ENCODE measurements at regions not wholly inside any gene's neighbourhood (a gene's known extent, or its start where the extent isn't known, plus 50 kb on each side); places are given as distances from the start of the nearest gene placed in this dataset.

GRCh38 chr17:71232801-71233559 lies 887.8 kb upstream of the SOX9 start:
- Histone ChIP-seq H3K9me3 (ENCODE audit: control extremely low read depth in 1 of 3, control insufficient read depth in 2 of 3, insufficient read depth in 1 of 3, low read length in 2 of 3) (peaks cover 0 to 3% (median 0%) of the 10 kb centered on the region in 3 donors), H3K4me2 (replicated peaks; ENCODE audit: low read depth, low read length, poor library complexity, severe bottlenecking) (no peak overlapping the region), H2AFZ (ENCODE audit: insufficient read depth, low read depth, low read length, poor library complexity, severe bottlenecking) (no peak overlapping the region), H3K36me3 (replicated peaks in 1 of 2; ENCODE audit: control extremely low read depth in 1 of 2, control insufficient read depth in 1 of 2, extremely low read depth in 1 of 2, insufficient read depth in 2 of 2, low read length in 1 of 2) (no peaks in the 10 kb centered on the region), H3K4me3 (ENCODE audit: control extremely low read depth in 1 of 5, extremely low read depth in 1 of 5, insufficient read depth in 1 of 5, low read depth in 2 of 5, low read length in 4 of 5) (no peak overlapping the region), H3K9ac (ENCODE audit: low read length) (no peak overlapping the region), H3K27me3 (replicated peaks in 1 of 4; ENCODE audit: control extremely low read depth in 1 of 4, control insufficient read depth in 3 of 4, insufficient read depth in 4 of 4, low read length in 3 of 4) (no peaks in the 10 kb centered on the region), H4K20me1 (ENCODE audit: control insufficient read depth, insufficient read depth, low read length, poor library complexity, severe bottlenecking) (no peaks in the 10 kb centered on the region), H3K27ac (ENCODE audit: low read length in 2 of 2) (no peak overlapping the region), H3K4me1 (ENCODE audit: control insufficient read depth in 2 of 2, insufficient read depth in 2 of 2, low read length in 2 of 2) (no peaks in the 10 kb centered on the region), H3K79me2 (ENCODE audit: control insufficient read depth, insufficient read depth, low read length) (no peaks in the 10 kb centered on the region)
- Mint-ChIP-seq H3K27ac (no peak overlapping the region), H3K4me3 (no peak overlapping the region), H3K9me3 (ENCODE audit: insufficient read depth) (no peaks in the 10 kb centered on the region), H3K27me3 (no peaks in the 10 kb centered on the region), H3K4me1 (no peaks in the 10 kb centered on the region)
- ATAC-seq (ENCODE audit: low read depth) = no peak
- intact Hi-C loops (cut with micrococcal nuclease) = no loop called here
- WGBS (ENCODE audit: insufficient coverage) = 73% methylated on average over 3 of the region's 9 CpGs
- TF ChIP-seq EZH2 (IDR thresholded peaks at IDR 0.05; ENCODE audit: borderline replicate concordance, insufficient read depth, low read depth, low read length, poor library complexity, severe bottlenecking) (no peak), CTCF (IDR thresholded peaks at IDR 0.05) (no peak)
- CTCF ChIA-PET = no interaction called here
- POLR2A ChIA-PET = no interaction called here
- no peak for DNase-seq

GRCh38 chr17:71234349-71234748 lies 886.5 kb upstream of the SOX9 start:
- no peaks in the 10 kb centered on the region for H3K4me1 ChIP-seq (ENCODE audit: control insufficient read depth in 2 of 2, insufficient read depth in 2 of 2, low read length in 2 of 2)
- no peaks in the 10 kb centered on the region for H3K36me3 ChIP-seq (replicated peaks in 1 of 2; ENCODE audit: control extremely low read depth in 1 of 2, control insufficient read depth in 1 of 2, extremely low read depth in 1 of 2, insufficient read depth in 2 of 2, low read length in 1 of 2)
- DNase-seq (no peak), ATAC-seq (ENCODE audit: low read depth) (no peak)
- H3K9me3 ChIP-seq (ENCODE audit: control extremely low read depth in 1 of 3, control insufficient read depth in 2 of 3, insufficient read depth in 1 of 3, low read length in 2 of 3) = peaks cover 0 to 3% (median 0%) of the 10 kb centered on the region in 3 donors
- H4K20me1 ChIP-seq (ENCODE audit: control insufficient read depth, insufficient read depth, low read length, poor library complexity, severe bottlenecking) = no peaks in the 10 kb centered on the region
- H3K27me3 Mint-ChIP-seq = no peaks in the 10 kb centered on the region
- H2AFZ ChIP-seq (ENCODE audit: insufficient read depth, low read depth, low read length, poor library complexity, severe bottlenecking) = no peak overlapping the region
- H3K9ac ChIP-seq (ENCODE audit: low read length) = no peak overlapping the region
- H3K27ac ChIP-seq (ENCODE audit: low read length in 2 of 2) = no peak overlapping the region
- TF ChIP-seq CTCF (IDR thresholded peaks at IDR 0.05) (no peak), EZH2 (IDR thresholded peaks at IDR 0.05; ENCODE audit: borderline replicate concordance, insufficient read depth, low read depth, low read length, poor library complexity, severe bottlenecking) (no peak)
- POLR2A ChIA-PET = no interaction called here
- no peak overlapping the region for H3K27ac Mint-ChIP-seq
- no peak overlapping the region for H3K4me3 Mint-ChIP-seq
- no peak overlapping the region for H3K4me3 ChIP-seq (ENCODE audit: control extremely low read depth in 1 of 5, extremely low read depth in 1 of 5, insufficient read depth in 1 of 5, low read depth in 2 of 5, low read length in 4 of 5)
- no peaks in the 10 kb centered on the region for H3K79me2 ChIP-seq (ENCODE audit: control insufficient read depth, insufficient read depth, low read length)
- no peaks in the 10 kb centered on the region for H3K4me1 Mint-ChIP-seq
- H3K27me3 ChIP-seq (replicated peaks in 1 of 4; ENCODE audit: control extremely low read depth in 1 of 4, control insufficient read depth in 3 of 4, insufficient read depth in 4 of 4, low read length in 3 of 4) = no peaks in the 10 kb centered on the region
- no peak overlapping the region for H3K4me2 ChIP-seq (replicated peaks; ENCODE audit: low read depth, low read length, poor library complexity, severe bottlenecking)
- H3K9me3 Mint-ChIP-seq (ENCODE audit: insufficient read depth) = no peaks in the 10 kb centered on the region
- intact Hi-C loops (cut with micrococcal nuclease) = no loop called here
- CTCF ChIA-PET = no interaction called here
- 91% methylated on average over 7 of the region's 7 CpGs for WGBS (ENCODE audit: insufficient coverage)

Measured in B cell (primary cell).